Vagina (tissue), 2 donors: ENCODE measurements at regions not wholly inside any gene's neighbourhood (a gene's known extent, or its start where the extent isn't known, plus 50 kb on each side); places are given as distances from the start of the nearest gene placed in this dataset.

Source experiments
- DNase-seq, 2 donors: peaks; one replicate each; pipeline ENCODE4 v3.0.0-alpha.2; 2017; ENCODE audit errors: extremely low spot score in 2 of 2
- H3K27ac ChIP-seq: fragments of 200-600 bp; sonication (generic); one replicate; pipeline ENCODE4 v1.5.1; 2019
- H3K27me3 ChIP-seq: fragments of 200-600 bp; sonication (generic); one replicate; pipeline ENCODE4 v1.5.1; 2019
- H3K36me3 ChIP-seq, 2 donors: fragments of 200-600 bp; sonication (generic); one replicate each; pipeline ENCODE4 v1.5.1; 2017 to 2019
- H3K4me1 ChIP-seq: fragments of 200-600 bp; sonication (generic); one replicate; pipeline ENCODE4 v1.5.1; 2019
- H3K4me3 ChIP-seq, 2 donors: fragments of 200-600 bp; sonication (generic); 1 replicate in 1 of 2; 2 replicates in 1 of 2; pipeline ENCODE4 v1.5.1; 2016 to 2019
- H3K9me3 ChIP-seq: fragments of 200-600 bp; sonication (generic); one replicate; pipeline ENCODE4 v1.5.1; 2019
- POLR2A ChIP-seq, 2 donors: fragments of 450-650 bp; IDR thresholded peaks; one replicate each; pipeline ENCODE4 v1.6.1; 2017; ENCODE audit warnings: antibody characterized with exemption in 2 of 2, mild to moderate bottlenecking in 2 of 2, moderate library complexity in 2 of 2
- POLR2AphosphoS5 ChIP-seq, 2 donors: sonication (generic); formaldehyde crosslinking; IDR thresholded peaks; one replicate each; pipeline ENCODE4 v1.9.0; 2017; ENCODE audit warnings: antibody characterized with exemption in 2 of 2, mild to moderate bottlenecking in 2 of 2, low read depth in 1 of 2; ENCODE audit not compliant: insufficient read depth in 1 of 2
- intact Hi-C: fragments of 100-400 bp; cut with DNase I; formaldehyde crosslinking; loops from one replicate; pipeline ENCODE4 v1.15.1; 2023
- TF ChIP-seq, protein P1 (sequence below), 3 experiments: fragments of 450-650 bp in 2 of 3; fragments of 200-600 bp in 1 of 3; sonication (generic) in 1 of 3; IDR thresholded peaks; one replicate each; pipeline ENCODE4 v1.5.1; 2017 to 2019; ENCODE audit warnings: antibody characterized with exemption in 3 of 3, mild to moderate bottlenecking in 2 of 3, moderate library complexity in 2 of 3

DNA sequence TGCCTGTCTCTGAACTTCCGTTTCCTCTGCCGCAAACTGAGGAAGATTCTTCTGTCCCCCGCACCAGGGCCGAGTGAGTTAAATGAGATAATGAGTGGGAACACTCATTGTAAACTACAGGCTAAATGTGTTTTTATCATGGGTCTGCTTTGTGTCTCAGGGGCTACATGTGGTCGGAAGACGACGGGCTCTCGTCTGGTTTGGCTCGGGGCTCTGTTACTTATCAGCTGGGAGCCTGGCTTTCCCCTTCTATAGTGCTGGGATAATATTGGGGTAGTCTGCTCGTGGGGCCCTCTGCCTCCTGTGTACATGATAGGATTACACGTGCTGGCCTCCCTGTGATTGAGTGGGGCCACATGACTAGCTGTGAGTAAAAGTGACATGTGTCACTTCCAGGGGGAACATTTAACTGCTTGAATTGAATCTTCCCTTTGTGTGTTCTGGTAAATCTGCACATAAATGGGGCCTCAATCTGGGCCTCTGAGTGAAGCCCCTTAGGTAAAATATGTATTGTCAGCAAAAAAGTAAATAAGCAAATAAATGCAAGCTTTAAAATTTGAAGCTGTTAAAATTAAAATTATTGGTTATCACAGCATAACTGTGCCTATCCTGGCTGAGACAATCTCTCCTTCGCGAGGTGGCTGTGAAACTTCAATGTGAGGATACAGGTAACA lies 86.9 kb upstream of the SH3PXD2B start:
- TF ChIP-seq POLR2A (IDR thresholded peaks at IDR 0.05) (no peak), POLR2AphosphoS5 (IDR thresholded peaks at IDR 0.05; ENCODE audit: insufficient read depth in 1 of 2, low read depth in 1 of 2) (no peak)
- TF ChIP-seq, protein P1, sequence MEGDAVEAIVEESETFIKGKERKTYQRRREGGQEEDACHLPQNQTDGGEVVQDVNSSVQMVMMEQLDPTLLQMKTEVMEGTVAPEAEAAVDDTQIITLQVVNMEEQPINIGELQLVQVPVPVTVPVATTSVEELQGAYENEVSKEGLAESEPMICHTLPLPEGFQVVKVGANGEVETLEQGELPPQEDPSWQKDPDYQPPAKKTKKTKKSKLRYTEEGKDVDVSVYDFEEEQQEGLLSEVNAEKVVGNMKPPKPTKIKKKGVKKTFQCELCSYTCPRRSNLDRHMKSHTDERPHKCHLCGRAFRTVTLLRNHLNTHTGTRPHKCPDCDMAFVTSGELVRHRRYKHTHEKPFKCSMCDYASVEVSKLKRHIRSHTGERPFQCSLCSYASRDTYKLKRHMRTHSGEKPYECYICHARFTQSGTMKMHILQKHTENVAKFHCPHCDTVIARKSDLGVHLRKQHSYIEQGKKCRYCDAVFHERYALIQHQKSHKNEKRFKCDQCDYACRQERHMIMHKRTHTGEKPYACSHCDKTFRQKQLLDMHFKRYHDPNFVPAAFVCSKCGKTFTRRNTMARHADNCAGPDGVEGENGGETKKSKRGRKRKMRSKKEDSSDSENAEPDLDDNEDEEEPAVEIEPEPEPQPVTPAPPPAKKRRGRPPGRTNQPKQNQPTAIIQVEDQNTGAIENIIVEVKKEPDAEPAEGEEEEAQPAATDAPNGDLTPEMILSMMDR (IDR thresholded peaks at IDR 0.05), result no peak
- H3K4me3 ChIP-seq, result no peak overlapping the region
- intact Hi-C loops, result no loop called here
- no peak overlapping the region for H3K27ac ChIP-seq
- H3K36me3 ChIP-seq, result no peaks in the 10 kb centered on the region
- no peaks in the 10 kb centered on the region for H3K27me3 ChIP-seq
- H3K9me3 ChIP-seq, result no peaks in the 10 kb centered on the region
- H3K4me1 ChIP-seq, result no peaks in the 10 kb centered on the region
- DNase-seq, result peak in 1 of 2 donors; percentile 58

DNA sequence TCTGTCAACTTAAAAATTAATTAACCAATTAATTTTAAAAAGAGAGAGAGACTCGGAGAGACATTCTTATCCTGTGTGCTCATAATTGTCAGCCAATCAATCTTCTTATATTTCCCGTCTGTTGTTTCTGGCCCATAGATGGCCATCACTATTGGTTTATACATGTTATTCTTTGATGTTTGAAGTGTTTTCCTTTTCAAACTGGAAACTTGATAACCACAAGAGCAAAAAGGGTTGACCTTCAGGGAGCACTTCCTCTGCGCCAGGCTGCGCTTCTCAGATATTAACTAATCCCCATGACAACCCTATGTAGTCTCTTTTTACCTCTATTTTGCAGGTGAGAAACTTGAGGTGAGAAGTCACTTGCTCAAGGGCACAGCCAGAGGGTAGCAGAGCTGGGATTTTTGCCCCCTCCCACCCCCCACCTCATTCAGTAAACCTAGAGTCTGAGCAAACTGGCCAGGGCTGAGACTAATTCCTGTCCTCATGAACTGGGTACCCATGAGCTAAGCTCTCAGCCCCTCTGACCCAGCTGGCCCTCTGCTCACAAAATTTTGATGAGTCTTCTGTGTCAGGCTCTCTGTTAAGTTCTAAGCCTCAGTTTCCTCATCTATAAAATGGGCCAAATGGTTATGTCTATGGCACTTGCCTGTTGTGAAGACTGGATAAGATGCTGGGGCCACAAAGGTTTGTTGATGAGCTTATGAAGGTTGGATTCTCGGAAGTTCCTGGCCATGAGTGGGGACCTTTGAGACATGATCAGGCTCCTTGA lies 86.0 kb upstream of the SH3PXD2B start:
- Histone ChIP-seq H3K27me3 (no peaks in the 10 kb centered on the region), H3K9me3 (no peaks in the 10 kb centered on the region), H3K4me3 (no peak overlapping the region), H3K27ac (no peak overlapping the region), H3K36me3 (no peaks in the 10 kb centered on the region), H3K4me1 (no peaks in the 10 kb centered on the region)
- intact Hi-C loops, result no loop called here
- TF ChIP-seq POLR2AphosphoS5 (IDR thresholded peaks at IDR 0.05; ENCODE audit: insufficient read depth in 1 of 2, low read depth in 1 of 2) (no peak), POLR2A (IDR thresholded peaks at IDR 0.05) (no peak)
- TF ChIP-seq, protein P1 (IDR thresholded peaks at IDR 0.05), result no peak
- DNase-seq, result peak in 1 of 2 donors; percentile 8

DNA sequence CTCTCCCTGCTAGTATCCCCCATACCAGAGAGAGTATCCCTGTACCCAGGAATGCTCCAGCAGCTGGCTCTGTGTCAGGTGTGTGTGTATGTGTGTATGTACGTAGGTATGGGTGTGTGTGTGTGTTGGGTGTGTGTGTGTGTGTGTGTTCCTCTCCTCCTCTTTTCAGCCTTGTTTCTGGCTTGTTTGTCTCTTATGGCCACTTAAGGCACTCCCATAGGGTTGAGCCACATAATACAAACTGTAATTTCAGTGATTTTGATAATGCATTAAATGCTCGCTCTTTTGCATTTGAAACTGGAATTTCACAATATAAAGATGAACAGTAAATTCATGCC lies 80.8 kb upstream of the SH3PXD2B start:
- TF ChIP-seq POLR2AphosphoS5 (IDR thresholded peaks at IDR 0.05; ENCODE audit: insufficient read depth in 1 of 2, low read depth in 1 of 2) (no peak), POLR2A (IDR thresholded peaks at IDR 0.05) (no peak)
- TF ChIP-seq, protein P1 (IDR thresholded peaks at IDR 0.05), result no peak
- intact Hi-C loops, result no loop called here
- peak overlapping the region; percentile 43 for H3K27ac ChIP-seq
- no peak overlapping the region for H3K4me3 ChIP-seq
- no peaks in the 10 kb centered on the region for H3K9me3 ChIP-seq
- H3K36me3 ChIP-seq, result no peaks in the 10 kb centered on the region
- H3K27me3 ChIP-seq, result no peaks in the 10 kb centered on the region
- H3K4me1 ChIP-seq, result peaks cover 22% of the 10 kb centered on the region
- no peak for DNase-seq

DNA sequence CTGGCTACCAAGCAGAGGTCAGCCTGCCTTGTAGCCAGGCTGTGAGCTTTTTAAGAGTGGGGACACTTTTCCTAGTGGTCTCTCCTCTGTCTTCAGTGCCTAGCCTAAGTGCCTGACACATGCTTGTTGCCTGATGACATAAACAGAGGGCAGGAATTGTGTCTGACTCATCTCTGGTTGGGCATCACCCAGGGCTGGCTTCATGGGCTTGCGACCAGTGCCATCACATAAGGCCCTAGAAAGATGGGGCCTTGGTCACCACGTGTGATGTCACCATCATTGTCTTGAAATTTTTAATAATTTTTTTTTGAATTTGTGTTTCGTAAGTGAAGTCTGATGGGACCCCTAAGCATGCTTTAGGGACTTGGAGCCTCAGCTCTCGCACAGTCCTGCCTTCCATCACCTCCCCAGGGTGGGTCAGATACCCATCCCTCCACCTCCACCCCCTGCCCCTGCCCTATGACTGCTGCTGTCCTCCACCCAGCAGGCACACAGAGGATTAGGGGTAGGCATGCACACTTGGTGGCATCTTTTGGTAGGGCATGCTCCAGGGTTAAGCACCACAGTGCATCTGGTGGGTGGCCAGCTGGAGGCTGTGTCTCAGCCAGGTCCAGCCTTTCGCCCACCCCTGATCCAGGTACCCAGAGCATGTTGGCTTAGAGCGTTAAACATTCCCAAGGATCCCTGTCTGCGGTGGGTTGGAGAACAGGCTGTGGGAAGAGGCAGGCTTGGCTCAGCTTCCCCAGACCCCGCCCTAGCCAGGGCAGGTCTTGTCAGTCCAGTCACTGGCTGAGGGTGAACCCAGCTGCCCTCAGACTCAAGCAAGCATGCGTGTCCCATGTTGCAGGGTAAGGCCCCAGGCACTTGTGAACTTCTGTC lies 80.1 kb upstream of the SH3PXD2B start:
- H3K27ac ChIP-seq, result peak overlapping the region; percentile 43
- DNase-seq, result peak in 1 of 2 donors; percentile 83

More for the DNA sequence above, 80.1 kb upstream of the SH3PXD2B start:
- TF ChIP-seq POLR2AphosphoS5 (IDR thresholded peaks at IDR 0.05; ENCODE audit: insufficient read depth in 1 of 2, low read depth in 1 of 2) (no peak), POLR2A (IDR thresholded peaks at IDR 0.05) (no peak)
- TF ChIP-seq, protein P1 (IDR thresholded peaks at IDR 0.05), result no peak
- no peak overlapping the region for H3K4me3 ChIP-seq
- H3K27me3 ChIP-seq, result no peaks in the 10 kb centered on the region
- intact Hi-C loops, result no loop called here
- no peaks in the 10 kb centered on the region for H3K36me3 ChIP-seq
- H3K4me1 ChIP-seq, result peaks cover 22% of the 10 kb centered on the region
- no peaks in the 10 kb centered on the region for H3K9me3 ChIP-seq
